OCI-LY3 (cell line): ENCODE measurements at regions not wholly inside any gene's neighbourhood (a gene's known extent, or its start where the extent isn't known, plus 50 kb on each side); places are given as distances from the start of the nearest gene placed in this dataset.

Experiments used
- EZH2phosphoT487 ChIP-seq: fragments of 200-600 bp; shearing (Covaris generic); IDR thresholded peaks from 2 replicates; pipeline ENCODE4 v1.6.1; 2018; ENCODE audit warnings: antibody characterized with exemption, mixed run types, low read depth
- TF ChIP-seq, protein P1 (sequence below): fragments of 200-600, 300-600 bp; sonication (generic); IDR thresholded peaks from 2 replicates; pipeline ENCODE4 v1.5.1; 2014; ENCODE audit warnings: antibody characterized with exemption, low read length, low read depth

DNA sequence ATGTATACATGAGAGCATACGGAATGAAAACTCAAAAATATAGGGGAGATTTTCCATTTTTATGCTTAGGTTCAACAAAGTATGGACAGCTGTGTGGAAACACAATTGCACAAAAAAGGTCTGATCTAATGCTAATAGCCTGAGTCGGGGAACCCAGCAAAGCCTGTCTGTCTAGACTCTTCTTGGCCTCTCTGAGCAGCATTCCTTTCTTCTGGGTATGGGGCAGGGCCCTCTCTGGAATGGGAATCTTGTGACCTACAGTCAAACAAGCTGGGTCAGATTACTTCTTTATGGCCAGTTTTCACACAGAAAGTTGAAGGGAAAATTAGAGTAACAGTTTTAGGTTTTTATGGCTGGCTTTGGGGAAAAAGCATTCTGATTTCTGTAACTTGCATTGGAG, 534.0 kb upstream of the LMO3 start:
- TF ChIP-seq, protein P1, sequence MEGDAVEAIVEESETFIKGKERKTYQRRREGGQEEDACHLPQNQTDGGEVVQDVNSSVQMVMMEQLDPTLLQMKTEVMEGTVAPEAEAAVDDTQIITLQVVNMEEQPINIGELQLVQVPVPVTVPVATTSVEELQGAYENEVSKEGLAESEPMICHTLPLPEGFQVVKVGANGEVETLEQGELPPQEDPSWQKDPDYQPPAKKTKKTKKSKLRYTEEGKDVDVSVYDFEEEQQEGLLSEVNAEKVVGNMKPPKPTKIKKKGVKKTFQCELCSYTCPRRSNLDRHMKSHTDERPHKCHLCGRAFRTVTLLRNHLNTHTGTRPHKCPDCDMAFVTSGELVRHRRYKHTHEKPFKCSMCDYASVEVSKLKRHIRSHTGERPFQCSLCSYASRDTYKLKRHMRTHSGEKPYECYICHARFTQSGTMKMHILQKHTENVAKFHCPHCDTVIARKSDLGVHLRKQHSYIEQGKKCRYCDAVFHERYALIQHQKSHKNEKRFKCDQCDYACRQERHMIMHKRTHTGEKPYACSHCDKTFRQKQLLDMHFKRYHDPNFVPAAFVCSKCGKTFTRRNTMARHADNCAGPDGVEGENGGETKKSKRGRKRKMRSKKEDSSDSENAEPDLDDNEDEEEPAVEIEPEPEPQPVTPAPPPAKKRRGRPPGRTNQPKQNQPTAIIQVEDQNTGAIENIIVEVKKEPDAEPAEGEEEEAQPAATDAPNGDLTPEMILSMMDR: no peak
- no peak for TF ChIP-seq EZH2phosphoT487
